B cell (primary cell): ENCODE measurements at regions not wholly inside any gene's neighbourhood (a gene's known extent, or its start where the extent isn't known, plus 50 kb on each side); places are given as distances from the start of the nearest gene placed in this dataset.

Source experiments
- ATAC-seq: fragments of 200-7000 bp; cut with Tn5 transposase; one replicate; pipeline ENCODE4 v1.10.0; 2021; ENCODE audit warnings: low read depth, mild to moderate bottlenecking, moderate number of reproducible peaks, moderate library complexity
- CTCF ChIA-PET: fragments of 350-600 bp; sonication (Branson Sonifier 250); formaldehyde crosslinking; loops from one replicate; lab custom pipeline; 2021; ENCODE audit warnings: antibody characterized with exemption, inconsistent platforms; lab: Charles Lee
- POLR2A ChIA-PET: fragments of 350-600 bp; sonication (Branson Sonifier 250); formaldehyde crosslinking; loops from one replicate; lab custom pipeline; 2021; ENCODE audit warnings: antibody characterized with exemption; lab: Charles Lee
- DNase-seq: peaks from one replicate; pipeline ENCODE4 v3.0.0; 2013
- H2AFZ ChIP-seq: 2 replicates; pipeline ENCODE4 v1.6.1; 2012; ENCODE audit warnings: mild to moderate bottlenecking, low read depth, low read length; ENCODE audit not compliant: insufficient read depth, poor library complexity, severe bottlenecking
- H3K27ac ChIP-seq, 2 donors: 1 replicate in 1 of 2; 2 replicates in 1 of 2; pipeline ENCODE4 v1.5.1; 2012 to 2013; ENCODE audit warnings: low read length in 2 of 2, mild to moderate bottlenecking in 2 of 2, moderate library complexity in 1 of 2
- H3K27me3 ChIP-seq, 4 experiments: fragments of 200-600 bp in 1 of 4; sonication (generic) in 1 of 4; replicated peaks in 1 of 4; 1 replicate in 2 of 4; 2 replicates in 2 of 4; pipeline versions ENCODE4 v1.6.1 to v1.7.0; 2013 to 2016; ENCODE audit warnings: low read length in 3 of 4, mild to moderate bottlenecking in 2 of 4, mixed read lengths in 1 of 4, moderate library complexity in 1 of 4; ENCODE audit not compliant: insufficient read depth in 4 of 4, control insufficient read depth in 3 of 4; ENCODE audit errors: control extremely low read depth in 1 of 4
- H3K36me3 ChIP-seq, 2 experiments: replicated peaks in 1 of 2; 1 replicate in 1 of 2; 2 replicates in 1 of 2; pipeline versions ENCODE4 v1.6.1 to v1.7.1; 2013; ENCODE audit warnings: low read length in 1 of 2; ENCODE audit not compliant: insufficient read depth in 2 of 2, control insufficient read depth in 1 of 2; ENCODE audit errors: control extremely low read depth in 1 of 2, extremely low read depth in 1 of 2
- H3K4me1 ChIP-seq, 2 donors: fragments of 200-600 bp in 1 of 2; sonication (generic) in 1 of 2; 1 replicate in 1 of 2; 2 replicates in 1 of 2; pipeline versions ENCODE4 v1.5.1 to v1.6.1; 2013 to 2017; ENCODE audit warnings: low read length in 2 of 2; ENCODE audit not compliant: control insufficient read depth in 2 of 2, insufficient read depth in 2 of 2
- H3K4me2 ChIP-seq: replicated peaks from 2 replicates; pipeline ENCODE3; 2012; ENCODE audit warnings: mild to moderate bottlenecking, low read depth, low read length; ENCODE audit not compliant: poor library complexity, severe bottlenecking
- H3K4me3 ChIP-seq, 5 experiments: fragments of 200-600 bp in 1 of 5; sonication (generic) in 1 of 5; 1 replicate in 3 of 5; 2 replicates in 2 of 5; pipeline versions ENCODE4 v1.5.1 to v1.7.0; 2011 to 2016; ENCODE audit warnings: low read length in 4 of 5, mild to moderate bottlenecking in 4 of 5, low read depth in 2 of 5, control low read depth in 1 of 5, moderate library complexity in 1 of 5; ENCODE audit not compliant: insufficient read depth in 1 of 5; ENCODE audit errors: control extremely low read depth in 1 of 5, extremely low read depth in 1 of 5
- H3K79me2 ChIP-seq: fragments of 200-600 bp; sonication (generic); one replicate; pipeline ENCODE4 v1.6.0; 2016; ENCODE audit warnings: low read length; ENCODE audit not compliant: control insufficient read depth, insufficient read depth
- H3K9ac ChIP-seq: fragments of 200-600 bp; sonication (generic); 2 replicates; pipeline ENCODE4 v1.6.1; 2017; ENCODE audit warnings: mild to moderate bottlenecking, low read length, moderate library complexity
- H3K9me3 ChIP-seq, 3 donors: one replicate each; pipeline versions ENCODE4 v1.6.1 to v1.7.1; 2013; ENCODE audit warnings: low read length in 2 of 3; ENCODE audit not compliant: control insufficient read depth in 2 of 3, insufficient read depth in 1 of 3; ENCODE audit errors: control extremely low read depth in 1 of 3
- H4K20me1 ChIP-seq: 2 replicates; pipeline ENCODE4 v1.6.0; 2012; ENCODE audit warnings: mild to moderate bottlenecking, low read length; ENCODE audit not compliant: insufficient read depth, control insufficient read depth, poor library complexity, severe bottlenecking
- H3K27ac Mint-ChIP-seq: one replicate; pipeline ENCODE4 v1.8.0; 2021; ENCODE audit warnings: mixed read lengths
- H3K27me3 Mint-ChIP-seq: one replicate; pipeline ENCODE4 v1.8.0; 2021; ENCODE audit warnings: mixed read lengths
- H3K4me1 Mint-ChIP-seq: one replicate; pipeline ENCODE4 v1.8.0; 2021; ENCODE audit warnings: mixed read lengths
- H3K4me3 Mint-ChIP-seq: one replicate; pipeline ENCODE4 v1.8.0; 2021; ENCODE audit warnings: mixed read lengths
- H3K9me3 Mint-ChIP-seq: one replicate; pipeline ENCODE4 v1.8.0; 2022; ENCODE audit warnings: mixed read lengths; ENCODE audit not compliant: insufficient read depth
- EZH2 ChIP-seq: IDR thresholded peaks from 2 replicates; pipeline ENCODE4 v1.6.1; 2012; ENCODE audit warnings: borderline replicate concordance, low read depth, mild to moderate bottlenecking, moderate library complexity, low read length; ENCODE audit not compliant: insufficient read depth, poor library complexity, severe bottlenecking
- intact Hi-C: fragments of 100-400 bp; cut with micrococcal nuclease; formaldehyde crosslinking; loops from one replicate; pipeline ENCODE4 v1.10.0; 2022
- TF ChIP-seq, protein P1 (sequence below): fragments of 200-600 bp; IDR thresholded peaks from one replicate; pipeline ENCODE4 v1.8.0; 2022; ENCODE audit warnings: antibody characterized with exemption, mild to moderate bottlenecking

GRCh38 chr7:53638517-53638916, 603.1 kb downstream of the POM121L12 start:
- CTCF ChIA-PET, result no interaction called here
- TF ChIP-seq, protein P1, sequence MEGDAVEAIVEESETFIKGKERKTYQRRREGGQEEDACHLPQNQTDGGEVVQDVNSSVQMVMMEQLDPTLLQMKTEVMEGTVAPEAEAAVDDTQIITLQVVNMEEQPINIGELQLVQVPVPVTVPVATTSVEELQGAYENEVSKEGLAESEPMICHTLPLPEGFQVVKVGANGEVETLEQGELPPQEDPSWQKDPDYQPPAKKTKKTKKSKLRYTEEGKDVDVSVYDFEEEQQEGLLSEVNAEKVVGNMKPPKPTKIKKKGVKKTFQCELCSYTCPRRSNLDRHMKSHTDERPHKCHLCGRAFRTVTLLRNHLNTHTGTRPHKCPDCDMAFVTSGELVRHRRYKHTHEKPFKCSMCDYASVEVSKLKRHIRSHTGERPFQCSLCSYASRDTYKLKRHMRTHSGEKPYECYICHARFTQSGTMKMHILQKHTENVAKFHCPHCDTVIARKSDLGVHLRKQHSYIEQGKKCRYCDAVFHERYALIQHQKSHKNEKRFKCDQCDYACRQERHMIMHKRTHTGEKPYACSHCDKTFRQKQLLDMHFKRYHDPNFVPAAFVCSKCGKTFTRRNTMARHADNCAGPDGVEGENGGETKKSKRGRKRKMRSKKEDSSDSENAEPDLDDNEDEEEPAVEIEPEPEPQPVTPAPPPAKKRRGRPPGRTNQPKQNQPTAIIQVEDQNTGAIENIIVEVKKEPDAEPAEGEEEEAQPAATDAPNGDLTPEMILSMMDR, result no peak
- TF ChIP-seq EZH2, result no peak
- no peak overlapping the region for H3K4me3 Mint-ChIP-seq
- peaks cover 4% of the 10 kb centered on the region for H3K9me3 Mint-ChIP-seq
- Histone ChIP-seq H2AFZ (no peak overlapping the region), H3K36me3 (no peaks in the 10 kb centered on the region), H3K27me3 (no peaks in the 10 kb centered on the region), H3K79me2 (no peaks in the 10 kb centered on the region), H3K4me1 (no peaks in the 10 kb centered on the region), H4K20me1 (no peaks in the 10 kb centered on the region), H3K4me3 (no peak overlapping the region), H3K27ac (no peak overlapping the region), H3K4me2 (no peak overlapping the region), H3K9me3 (peaks cover 0 to 12% (median 0%) of the 10 kb centered on the region in 3 donors), H3K9ac (no peak overlapping the region)
- H3K27ac Mint-ChIP-seq, result no peak overlapping the region
- intact Hi-C loops, result no loop called here
- ATAC-seq, result no peak
- DNase-seq, result no peak
- H3K4me1 Mint-ChIP-seq, result no peaks in the 10 kb centered on the region
- H3K27me3 Mint-ChIP-seq, result no peaks in the 10 kb centered on the region
- POLR2A ChIA-PET, result no interaction called here

- POLR2A ChIA-PET, result no interaction called here
- H3K4me1 ChIP-seq, result no peaks in the 10 kb centered on the region
- Mint-ChIP-seq H3K4me3 (no peak overlapping the region), H3K4me1 (no peaks in the 10 kb centered on the region), H3K27me3 (no peaks in the 10 kb centered on the region), H3K27ac (no peak overlapping the region), H3K9me3 (no peaks in the 10 kb centered on the region)
- H3K79me2 ChIP-seq, result no peaks in the 10 kb centered on the region
- DNase-seq, result no peak
- H3K27ac ChIP-seq, result no peak overlapping the region
- no peak overlapping the region for H3K4me2 ChIP-seq
- no peak overlapping the region for H3K4me3 ChIP-seq
- no peak overlapping the region for H3K9ac ChIP-seq
- intact Hi-C loops, result no loop called here
- ATAC-seq, result no peak
- CTCF ChIA-PET, result no interaction called here
- TF ChIP-seq, protein P1, result no peak
- TF ChIP-seq EZH2, result no peak
- no peaks in the 10 kb centered on the region for H3K36me3 ChIP-seq
- H3K27me3 ChIP-seq, result no peaks in the 10 kb centered on the region
- H3K9me3 ChIP-seq, result peaks cover 0 to 8% (median 0%) of the 10 kb centered on the region in 3 donors
- no peak overlapping the region for H2AFZ ChIP-seq
- no peaks in the 10 kb centered on the region for H4K20me1 ChIP-seq
These were observed 605.7 kb downstream of the POM121L12 start for GRCh38 chr7:53641091-53641490.
